Islet of Langerhans (tissue), 1 donor: ENCODE measurements at regions not wholly inside any gene's neighbourhood (a gene's known extent, or its start where the extent isn't known, plus 50 kb on each side); places are given as distances from the start of the nearest gene placed in this dataset.

ENCODE experiments used
- FAIRE-seq: peaks from one replicate; lab custom pipeline; 2011; peaks lifted over from hg19 to GRCh38; lab: Jason Lieb, UNC

DNA sequence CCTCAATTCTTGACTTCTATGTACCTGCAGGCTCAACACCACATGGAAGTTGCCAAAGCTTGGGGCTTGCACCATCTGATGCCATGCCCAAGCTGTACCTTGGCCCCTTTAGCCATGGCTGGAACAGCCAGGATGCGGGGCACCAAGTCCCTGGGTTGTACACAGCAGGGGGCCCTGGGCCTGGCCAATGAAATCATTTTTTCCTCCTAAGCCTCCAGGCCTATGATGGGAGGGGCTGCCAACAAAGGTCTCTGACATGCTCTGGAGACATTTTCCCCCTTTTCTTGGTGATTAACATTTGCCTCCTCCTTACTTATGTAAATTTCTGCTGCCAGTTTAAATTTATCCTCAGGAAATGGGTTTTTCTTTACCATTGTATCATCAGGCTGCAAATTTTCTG lies 1428.1 kb downstream of the C4orf33 start:
- FAIRE-seq = no peak

DNA sequence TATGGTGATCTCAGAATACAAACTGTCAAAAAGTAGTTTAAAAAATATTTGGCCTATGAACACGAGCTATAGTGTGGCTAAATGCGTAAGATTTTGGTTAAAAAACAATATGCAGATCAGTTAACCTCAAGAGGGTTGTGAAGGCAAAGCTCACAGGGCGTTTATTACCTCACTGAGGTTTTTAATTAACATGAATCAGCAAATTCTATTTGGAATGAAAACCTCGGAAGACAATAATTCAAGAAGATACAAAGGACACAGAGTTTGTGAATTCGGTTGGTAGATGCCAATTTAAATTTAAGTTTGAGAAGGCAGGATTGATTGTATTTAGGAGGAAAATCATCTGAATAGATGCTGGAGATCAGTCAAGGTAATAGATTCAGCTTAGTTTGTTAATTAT lies 1434.6 kb downstream of the C4orf33 start:
- FAIRE-seq = no peak

DNA sequence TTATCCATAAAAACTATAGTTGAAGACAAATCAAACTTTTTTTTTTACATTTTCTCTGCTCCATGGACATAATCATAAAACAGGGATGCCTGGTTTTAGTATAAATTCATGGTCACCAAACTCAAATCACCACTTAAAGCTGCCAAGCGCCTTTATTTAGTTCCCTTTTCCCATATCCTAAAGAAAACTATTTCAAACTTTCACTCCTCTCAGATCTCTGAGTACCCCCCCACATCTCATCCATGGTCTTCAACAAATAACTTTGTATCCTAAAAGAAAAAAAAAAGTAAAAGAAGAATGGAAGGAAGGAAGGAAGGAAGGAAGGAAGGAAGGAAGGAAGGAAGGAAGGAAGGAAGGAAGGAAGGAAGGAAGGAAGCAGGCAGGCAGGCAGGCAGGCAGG lies 1438.7 kb downstream of the C4orf33 start:
- no peak for FAIRE-seq

DNA sequence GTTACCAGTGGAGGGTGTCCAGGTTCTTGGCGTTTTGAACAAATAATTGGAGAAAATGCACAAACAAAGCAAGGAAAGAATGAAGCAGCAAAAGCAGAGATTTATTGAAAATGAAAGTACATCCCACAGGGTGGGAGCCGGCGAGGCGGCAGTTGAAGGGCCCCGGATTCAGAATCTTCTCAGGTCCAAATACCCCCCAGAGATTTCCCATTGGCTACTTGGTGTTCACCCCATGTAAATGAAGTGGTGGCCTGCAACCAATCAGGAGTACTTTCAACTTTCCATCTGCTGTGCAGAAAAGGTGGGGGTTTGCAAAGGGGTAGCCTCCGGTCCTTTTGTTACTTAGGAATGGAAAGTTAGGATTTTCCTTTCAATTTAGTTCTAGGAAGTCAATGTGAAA lies 1447.0 kb downstream of the C4orf33 start:
- no peak for FAIRE-seq

DNA sequence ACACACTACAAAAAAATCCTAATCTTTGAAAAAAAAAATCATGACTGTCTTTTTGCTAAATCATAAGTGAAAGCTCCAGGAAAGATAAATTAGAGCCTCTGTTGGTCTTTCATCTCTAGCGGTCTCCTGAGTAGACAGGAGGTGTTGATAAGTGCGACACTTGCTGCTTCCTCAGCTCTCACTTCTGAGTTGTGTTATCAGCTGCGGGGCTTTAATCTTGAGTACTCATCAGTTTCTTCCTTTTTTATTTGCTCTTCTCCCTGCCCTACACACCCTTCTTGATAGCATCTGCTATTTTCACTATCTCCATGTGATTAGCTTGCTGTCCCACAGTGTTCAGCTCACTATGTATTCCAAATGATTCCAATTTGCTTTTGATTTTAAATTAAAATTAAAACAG lies 1449.2 kb downstream of the C4orf33 start:
- FAIRE-seq = no peak

DNA sequence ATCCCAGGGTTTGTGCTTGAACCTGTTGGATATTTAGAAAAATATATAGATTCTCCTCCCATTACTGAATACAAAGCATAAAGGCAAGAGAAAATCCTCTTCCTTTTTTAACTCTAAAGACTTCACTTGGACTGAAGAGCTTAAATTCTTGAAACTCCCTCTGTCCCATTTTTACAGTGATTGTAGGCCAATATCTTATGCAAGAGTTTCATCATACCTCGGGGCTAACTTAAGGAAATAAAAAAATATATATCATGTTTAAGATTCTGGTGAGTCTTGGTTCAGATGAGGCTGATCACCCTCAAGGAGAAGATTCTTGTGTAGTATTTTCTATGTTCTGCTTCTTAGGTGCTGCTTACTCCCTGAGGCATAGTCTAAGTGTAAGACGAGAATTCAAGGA lies 1449.6 kb downstream of the C4orf33 start:
- FAIRE-seq = no peak

DNA sequence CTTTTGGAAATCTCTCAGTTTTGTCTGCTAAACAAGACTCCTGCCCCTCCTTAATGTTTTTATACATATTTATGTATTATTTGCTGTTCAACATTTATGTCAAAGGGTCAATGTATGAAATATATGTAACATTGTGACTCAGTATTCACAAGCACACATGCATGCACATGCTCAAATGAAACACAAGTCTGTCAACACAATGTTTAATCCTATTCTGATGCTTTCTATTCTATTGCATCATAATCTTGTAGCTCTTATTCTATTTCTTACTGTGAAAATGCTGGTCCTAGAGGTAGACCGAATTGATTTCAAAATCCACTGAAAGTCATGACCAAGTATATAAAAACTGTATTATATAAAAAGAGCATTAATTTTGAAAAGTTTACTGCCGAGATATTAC lies 1463.3 kb downstream of the C4orf33 start:
- FAIRE-seq = no peak

DNA sequence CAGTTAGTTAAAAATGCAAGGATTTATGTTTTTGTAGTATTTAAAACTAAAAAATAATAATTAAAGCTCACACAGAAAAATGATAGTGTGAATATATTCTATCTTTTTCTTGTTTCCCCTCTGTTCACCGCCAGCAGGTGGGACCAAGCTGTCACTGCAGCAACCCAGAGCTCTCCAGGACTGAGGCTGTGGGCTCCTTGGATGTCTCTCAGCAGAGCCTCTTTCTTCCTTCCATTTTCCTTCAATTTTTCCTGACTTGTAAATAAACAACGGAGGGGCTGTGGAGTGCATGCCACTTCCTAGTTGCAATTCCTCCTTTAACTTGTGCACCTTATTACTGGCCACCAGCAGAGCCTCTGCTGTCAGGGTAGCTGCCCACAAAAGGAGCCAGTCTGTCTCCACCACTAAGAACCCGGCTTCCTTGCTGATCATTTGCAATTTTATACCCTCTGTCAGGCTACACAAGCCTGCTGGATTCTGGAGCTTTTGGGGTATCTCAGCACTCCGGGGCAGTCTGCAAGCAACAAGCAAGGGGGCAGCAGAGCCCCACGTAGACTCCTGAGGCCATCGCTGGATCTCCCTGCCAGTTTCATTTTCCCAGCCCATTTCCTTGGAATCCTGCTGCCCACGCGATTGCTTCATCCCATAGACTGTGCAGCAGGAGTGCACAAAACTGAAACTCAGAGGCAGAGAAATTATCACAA lies 1467.4 kb downstream of the C4orf33 start:
- FAIRE-seq = no peak

DNA sequence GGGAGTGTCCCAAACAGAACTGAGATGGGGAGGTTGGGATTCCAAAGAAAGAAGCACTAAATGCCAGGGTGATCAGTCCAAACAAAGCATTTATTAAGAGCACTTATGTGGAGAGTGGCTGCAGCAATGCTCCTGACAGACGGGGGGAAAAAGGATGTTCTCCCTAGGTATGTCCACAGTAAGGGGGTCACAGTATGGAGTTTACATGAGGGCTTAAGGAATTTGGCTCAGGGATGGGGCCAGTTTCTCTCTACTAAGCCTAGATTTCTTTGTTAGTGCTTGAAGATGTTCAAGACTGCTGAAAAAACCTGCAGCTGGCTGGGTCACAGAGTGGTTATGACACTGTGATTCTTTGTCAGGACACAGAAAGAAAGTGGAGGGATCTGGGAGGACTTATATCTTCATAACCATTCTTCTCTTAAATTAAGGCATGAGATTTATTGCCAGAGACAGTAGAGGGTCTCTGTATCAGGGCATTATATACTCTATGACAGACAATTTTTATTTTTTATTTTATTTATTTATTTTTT lies 1468.0 kb downstream of the C4orf33 start:
- no peak for FAIRE-seq

DNA sequence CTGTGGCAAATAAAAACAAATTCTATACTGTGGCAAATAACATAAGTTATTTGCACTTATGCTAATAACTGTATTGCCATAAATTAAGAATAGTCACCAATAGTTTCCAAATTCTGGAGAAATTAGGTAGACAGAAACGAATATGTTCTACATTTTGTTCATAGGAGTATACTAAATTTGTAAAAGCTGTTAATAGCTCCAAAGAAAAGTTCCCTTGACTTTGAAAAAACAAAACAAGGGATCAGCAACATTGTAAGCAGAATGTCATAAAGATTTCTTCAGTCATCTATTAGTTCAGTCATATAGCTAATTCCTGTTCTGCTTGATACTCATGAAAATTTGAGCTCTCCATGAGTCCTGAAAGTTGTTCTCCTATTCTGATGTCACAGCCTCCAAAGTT lies 1472.8 kb downstream of the C4orf33 start:
- no peak for FAIRE-seq

DNA sequence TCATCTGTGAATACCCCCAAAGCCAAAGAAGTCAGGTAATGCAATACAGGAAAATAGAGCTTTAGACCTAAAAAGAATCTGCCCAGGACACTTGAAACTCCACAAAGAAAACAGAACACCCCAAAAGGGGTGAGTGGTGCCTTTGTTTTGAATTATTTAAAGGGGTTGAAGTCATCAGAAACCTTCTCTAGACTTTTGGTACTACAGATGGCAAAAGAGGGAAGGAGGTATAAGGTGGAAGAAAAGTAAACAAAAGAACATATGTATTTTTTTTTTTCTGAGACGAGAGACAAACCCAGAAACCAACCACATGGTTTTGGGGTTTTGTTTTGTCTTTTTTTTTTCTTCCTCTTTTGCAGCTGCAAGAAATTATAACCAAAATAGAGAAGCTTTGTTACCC lies 1477.8 kb downstream of the C4orf33 start:
- no peak for FAIRE-seq

DNA sequence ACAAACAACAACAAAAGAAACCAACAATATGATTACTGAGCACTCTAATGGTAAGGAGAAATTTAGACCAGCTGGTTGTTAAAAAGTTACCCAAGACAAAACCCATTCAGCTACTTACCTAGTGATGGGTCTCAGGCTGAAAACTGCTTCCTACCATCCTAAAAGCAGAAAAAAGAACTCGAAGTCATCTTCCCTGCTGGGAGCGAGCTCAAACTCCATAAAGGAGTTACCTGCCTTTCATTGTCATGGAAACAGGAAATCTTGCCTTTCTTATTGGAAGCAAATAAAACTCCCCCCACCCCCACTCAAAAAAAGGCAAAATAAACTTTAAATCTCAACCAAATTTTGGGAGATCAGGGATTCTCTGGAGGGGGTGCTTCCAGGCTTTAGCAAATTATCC lies 1478.3 kb downstream of the C4orf33 start:
- FAIRE-seq = no peak

DNA sequence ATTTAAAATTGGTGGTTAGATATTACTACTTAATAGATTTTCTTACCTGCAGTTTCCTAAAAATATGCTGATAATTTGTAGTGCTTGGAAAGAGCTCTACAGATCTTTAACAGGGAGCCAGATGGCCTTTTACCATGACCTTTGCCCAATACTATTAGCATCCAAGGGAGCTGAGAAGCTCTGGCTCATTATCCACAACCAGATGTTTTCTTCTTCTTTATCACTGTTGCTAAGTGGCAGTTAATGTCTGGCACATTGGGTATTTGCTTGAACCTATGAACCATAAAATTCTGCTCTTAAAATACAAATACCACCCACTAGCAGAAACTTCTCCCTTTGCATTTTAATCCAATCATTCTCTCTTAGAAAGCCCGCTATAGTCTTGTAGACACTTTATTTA lies 1480.3 kb downstream of the C4orf33 start:
- peak; percentile 98 for FAIRE-seq

DNA sequence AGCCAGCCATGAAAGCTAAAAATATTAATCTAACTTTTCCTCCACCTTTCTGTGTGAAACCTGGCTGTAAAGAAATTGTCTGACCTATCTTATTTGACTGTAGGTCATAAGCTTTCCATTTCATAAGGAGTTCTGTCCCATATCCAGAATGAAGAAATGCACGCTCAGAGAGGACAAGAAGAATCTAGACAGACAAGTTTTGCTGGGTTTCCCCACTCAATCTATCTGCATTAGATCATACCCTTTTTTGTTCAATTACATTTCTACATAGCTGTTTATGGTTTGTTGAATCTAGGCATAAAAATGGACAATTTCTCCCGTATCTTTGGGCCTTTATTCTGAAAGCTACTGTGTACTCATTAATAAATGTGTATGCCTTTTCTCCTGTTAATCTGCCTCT lies 1495.1 kb downstream of the C4orf33 start:
- no peak for FAIRE-seq

DNA sequence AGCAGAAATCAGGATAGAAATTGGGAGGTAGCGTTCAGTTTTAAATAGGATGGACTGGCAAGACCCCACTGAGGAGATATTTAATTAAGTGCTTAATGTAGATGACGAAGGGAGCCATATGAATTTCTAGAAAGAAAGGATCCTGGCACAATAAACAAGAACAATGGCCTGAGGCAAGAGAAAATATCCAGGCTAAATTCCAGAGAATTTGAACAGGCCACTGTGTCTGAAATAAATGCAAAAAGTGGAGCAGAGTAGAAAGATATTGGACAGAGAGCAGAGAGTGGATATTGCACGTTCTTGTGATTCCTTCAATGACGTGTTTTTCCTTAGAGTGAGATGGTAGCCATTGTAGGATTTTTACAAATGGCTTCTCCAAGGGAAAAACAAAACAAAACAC lies 1504.8 kb downstream of the C4orf33 start:
- no peak for FAIRE-seq

DNA sequence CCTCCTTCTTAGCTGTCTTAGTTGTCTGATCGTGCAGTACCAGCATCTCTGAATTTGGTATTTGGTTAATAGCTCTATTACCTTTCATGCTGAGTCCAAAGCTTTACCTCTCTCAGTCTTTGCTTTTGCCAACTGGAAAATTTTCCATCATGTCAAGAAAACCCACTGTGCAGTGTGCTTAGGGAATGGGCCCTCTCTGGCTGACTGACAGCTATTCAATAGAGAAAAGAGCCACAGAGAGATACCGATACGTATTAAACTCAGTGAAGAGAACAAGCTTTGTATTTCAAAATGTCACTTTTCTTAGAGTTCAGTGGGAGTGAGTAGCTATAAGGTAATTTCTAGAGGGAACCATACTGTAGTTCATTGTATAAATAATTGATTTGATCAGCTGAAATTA lies 1507.1 kb downstream of the C4orf33 start:
- FAIRE-seq = no peak

DNA sequence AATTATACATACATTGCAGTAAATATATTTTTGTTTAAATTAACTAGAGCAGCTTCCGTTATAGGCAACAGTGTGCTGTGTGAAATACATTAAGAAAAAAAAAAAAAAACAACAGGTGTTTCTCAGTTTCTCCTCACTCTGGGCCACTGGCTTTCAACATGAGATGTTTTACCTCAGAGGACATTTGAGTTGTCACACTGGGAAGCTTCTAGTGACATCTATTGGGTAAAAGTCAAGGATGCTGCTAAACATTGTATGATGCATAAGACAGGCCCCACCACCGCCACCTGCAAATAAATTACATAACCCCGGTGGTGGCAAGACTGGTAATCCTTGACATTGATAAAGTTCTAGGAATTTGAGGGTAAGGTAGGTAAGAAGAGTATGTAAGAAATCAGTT lies 1512.2 kb downstream of the C4orf33 start:
- no peak for FAIRE-seq

DNA sequence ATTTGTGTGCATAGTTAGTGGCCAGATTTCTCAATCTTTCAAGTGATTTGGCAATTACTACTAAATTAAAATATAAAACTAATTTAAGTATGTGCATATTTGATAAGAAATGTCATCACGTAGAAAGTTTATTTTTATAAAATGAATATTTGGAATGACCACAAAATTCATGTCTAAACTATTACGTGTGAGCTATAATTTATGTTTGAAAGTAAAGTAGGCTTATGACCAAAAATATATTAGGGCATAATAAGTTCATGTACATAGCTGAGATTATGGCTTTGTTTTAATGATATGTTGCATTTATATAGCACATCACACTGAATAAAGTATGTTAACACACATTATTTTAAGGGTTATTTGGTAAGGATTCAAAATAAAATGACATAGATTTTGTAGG lies 1532.6 kb downstream of the C4orf33 start:
- FAIRE-seq = peak; percentile 69

DNA sequence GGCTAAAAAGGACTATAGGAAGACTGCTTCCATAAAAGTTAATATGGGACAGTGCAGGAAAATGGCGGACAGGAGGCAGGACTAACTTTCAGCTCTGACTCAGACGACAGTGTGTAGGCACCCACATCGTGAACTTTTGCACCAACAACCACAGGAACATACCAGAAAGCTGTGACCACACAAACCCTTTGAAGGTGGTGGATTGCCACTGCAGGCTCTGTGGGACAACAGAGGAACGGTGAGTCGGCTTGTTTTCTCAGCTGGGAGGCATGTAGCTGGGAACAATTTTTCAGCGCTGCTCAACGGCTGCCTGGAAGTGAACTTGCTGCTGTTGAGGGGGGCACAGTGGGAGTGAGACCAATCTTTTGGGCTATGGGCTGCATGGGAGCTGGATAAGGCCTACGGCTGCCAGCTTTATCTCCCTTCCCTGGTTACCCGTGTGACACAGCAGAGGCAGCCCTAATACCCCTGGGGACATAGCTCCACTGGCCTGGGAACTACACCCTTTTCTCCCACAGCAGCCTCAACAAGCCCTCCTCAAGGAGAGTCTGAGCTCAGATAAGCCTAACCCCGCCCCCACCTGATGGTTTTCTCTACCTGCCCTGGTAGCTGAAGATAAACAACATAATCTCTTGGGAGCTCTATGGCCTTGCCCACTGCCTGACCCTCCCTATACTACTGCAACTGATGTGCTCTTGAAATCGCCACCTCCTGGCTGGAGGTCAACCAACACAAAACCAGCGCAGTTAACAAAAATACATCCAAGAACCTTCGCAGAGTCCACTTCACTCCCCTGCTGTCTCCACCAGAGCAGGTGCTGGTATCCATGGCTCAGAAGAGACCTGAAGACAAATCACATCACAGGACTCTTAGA lies 1537.0 kb downstream of the C4orf33 start:
- FAIRE-seq = no peak

DNA sequence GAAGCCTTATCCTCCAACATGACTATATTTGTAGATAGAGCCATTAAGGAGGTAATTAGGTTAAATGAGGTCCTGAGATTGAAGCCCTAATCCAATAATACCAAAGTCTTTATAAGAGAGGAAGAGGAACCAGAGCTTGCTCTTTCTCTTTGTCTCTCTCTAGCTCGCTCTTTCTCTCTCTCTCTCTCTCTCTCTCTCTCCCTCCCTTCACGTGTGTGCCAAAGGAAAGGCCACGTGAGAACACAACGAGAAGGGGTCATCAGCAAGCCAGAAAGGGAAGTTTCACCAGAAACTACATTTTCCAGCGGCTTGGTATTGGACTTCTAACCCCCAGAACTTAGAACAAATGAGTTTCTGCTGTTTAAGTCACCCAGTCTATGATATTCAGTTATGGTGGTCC lies 1540.5 kb downstream of the C4orf33 start:
- FAIRE-seq = no peak

DNA sequence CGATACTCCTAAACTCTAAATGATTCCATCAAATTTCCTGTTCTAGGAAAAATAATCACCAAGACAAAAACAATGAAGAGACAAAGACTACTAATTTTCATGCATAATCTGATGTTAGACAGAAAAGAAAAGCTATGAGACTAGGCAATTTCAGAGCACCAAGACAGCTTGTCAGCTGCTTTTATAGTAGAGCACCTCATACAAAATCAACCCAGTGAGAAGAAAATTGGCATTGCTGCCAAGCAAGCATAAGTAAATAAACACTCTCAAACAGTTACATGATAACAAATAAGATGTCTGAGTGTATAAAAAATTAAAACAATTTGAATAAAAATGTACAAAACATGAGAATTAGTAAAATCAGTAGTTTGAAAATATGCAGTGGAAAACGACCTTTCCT lies 1544.6 kb downstream of the C4orf33 start:
- FAIRE-seq = no peak

DNA sequence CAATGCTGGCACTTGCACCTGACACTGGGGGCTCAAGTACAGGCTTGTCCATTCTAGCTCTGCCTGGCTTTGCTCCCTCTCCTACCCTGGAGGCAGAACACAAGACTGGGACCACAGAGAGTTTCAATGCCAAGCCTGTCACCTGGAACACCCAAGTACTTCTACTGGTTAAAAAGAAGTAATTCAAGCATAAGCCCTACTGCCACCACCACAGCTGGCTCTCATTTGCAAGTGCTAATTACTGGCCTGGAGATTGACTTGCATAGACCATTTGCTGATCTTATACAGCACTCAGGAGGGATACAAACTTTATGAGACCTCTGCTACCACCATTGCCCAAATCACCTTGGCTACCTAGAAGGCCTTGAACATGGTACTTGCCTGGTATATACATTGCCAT lies 1550.9 kb downstream of the C4orf33 start:
- no peak for FAIRE-seq

DNA sequence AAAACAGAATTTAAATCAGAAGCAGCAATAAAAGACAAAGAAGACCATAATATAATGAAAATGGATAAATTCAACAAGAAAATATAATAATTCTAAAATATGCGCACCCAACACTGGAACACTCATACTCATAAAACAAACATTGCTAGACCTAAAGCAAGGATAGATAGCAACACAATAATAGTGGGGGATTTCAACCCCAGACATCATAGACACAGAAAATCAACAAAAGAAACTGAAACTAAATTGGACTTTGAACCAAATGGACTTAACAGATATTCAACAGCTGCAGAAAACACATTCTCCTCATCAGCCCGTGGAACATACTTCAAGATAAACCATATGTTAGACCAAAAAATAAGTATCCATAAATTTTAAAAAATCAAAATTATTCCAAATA lies 1552.6 kb downstream of the C4orf33 start:
- no peak for FAIRE-seq

DNA sequence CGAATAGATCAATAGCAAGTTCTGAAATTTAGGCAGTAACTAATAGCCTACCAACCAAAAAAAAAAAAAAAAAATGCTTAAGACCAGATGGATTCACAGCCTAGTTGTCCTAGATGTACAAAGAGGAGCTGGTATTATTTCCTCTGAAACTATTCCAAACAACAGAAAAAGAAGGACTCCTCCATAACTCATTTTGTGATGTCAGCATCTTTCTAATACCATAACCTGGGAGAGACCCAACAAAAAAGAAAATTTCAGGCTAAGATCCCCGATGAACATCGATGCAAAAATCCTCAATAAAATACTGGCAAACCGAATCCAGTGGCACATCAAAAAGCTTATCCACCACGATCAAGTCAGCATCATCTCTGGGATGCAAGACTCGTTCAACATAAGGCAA lies 1557.9 kb downstream of the C4orf33 start:
- no peak for FAIRE-seq
